Astrocyte (in vitro differentiated cells and primary cell): ENCODE measurements at regions not wholly inside any gene's neighbourhood (a gene's known extent, or its start where the extent isn't known, plus 50 kb on each side); places are given as distances from the start of the nearest gene placed in this dataset.

Experiments
- DNase-seq: peaks from one replicate; pipeline ENCODE4 v3.0.0-alpha.2; 2010; ENCODE audit warnings: low read depth
- FAIRE-seq: peaks from 2 replicates; lab custom pipeline; 2011; peaks lifted over from hg19 to GRCh38; lab: Jason Lieb, UNC
- H2AFZ ChIP-seq: 2 replicates; pipeline ENCODE4 v1.6.0; 2012; ENCODE audit warnings: low read depth, low read length, inconsistent platforms
- H3K27ac ChIP-seq: 2 replicates; pipeline ENCODE4 v1.5.1; 2011; ENCODE audit warnings: low read depth, low read length, inconsistent platforms
- H3K27me3 ChIP-seq: 2 replicates; pipeline ENCODE4 v1.6.0; 2011; ENCODE audit warnings: low read length, inconsistent platforms; ENCODE audit not compliant: insufficient read depth
- H3K36me3 ChIP-seq: 2 replicates; pipeline ENCODE4 v1.5.1; 2011; ENCODE audit warnings: low read length, inconsistent platforms; ENCODE audit not compliant: insufficient read depth
- H3K4me1 ChIP-seq: 2 replicates; pipeline ENCODE4 v1.5.1; 2011; ENCODE audit warnings: low read length, inconsistent platforms; ENCODE audit not compliant: insufficient read depth
- H3K4me2 ChIP-seq: 2 replicates; pipeline ENCODE4 v1.6.0; 2012; ENCODE audit warnings: low read length, inconsistent platforms
- H3K4me3 ChIP-seq: 2 replicates; pipeline ENCODE4 v1.5.1; 2011; ENCODE audit warnings: low read depth, mild to moderate bottlenecking, low read length, inconsistent platforms; ENCODE audit not compliant: insufficient read depth
- H3K79me2 ChIP-seq: 2 replicates; pipeline ENCODE4 v1.6.0; 2012; ENCODE audit warnings: mild to moderate bottlenecking, low read length, inconsistent platforms; ENCODE audit not compliant: insufficient read depth
- H3K9ac ChIP-seq: 2 replicates; pipeline ENCODE4 v1.6.0; 2012; ENCODE audit warnings: mild to moderate bottlenecking, low read length, inconsistent platforms
- H3K9me3 ChIP-seq: 2 replicates; pipeline ENCODE4 v1.5.1; 2012; ENCODE audit warnings: low read depth, mild to moderate bottlenecking, low read length, inconsistent platforms; ENCODE audit not compliant: insufficient read depth
- H4K20me1 ChIP-seq: 2 replicates; pipeline ENCODE4 v1.6.0; 2012; ENCODE audit warnings: low read length, inconsistent platforms; ENCODE audit not compliant: insufficient read depth
- H3K27ac Mint-ChIP-seq: one replicate; pipeline ENCODE4 v1.8.0; 2021; ENCODE audit warnings: mild to moderate bottlenecking, mixed read lengths; ENCODE audit not compliant: unreplicated experiment
- H3K27me3 Mint-ChIP-seq: one replicate; pipeline ENCODE4 v1.8.0; 2021; ENCODE audit warnings: low read depth, mixed read lengths; ENCODE audit not compliant: unreplicated experiment
- H3K36me3 Mint-ChIP-seq: one replicate; pipeline ENCODE4 v1.8.0; 2021; ENCODE audit warnings: low read depth, mixed read lengths; ENCODE audit not compliant: unreplicated experiment
- H3K4me1 Mint-ChIP-seq: one replicate; pipeline ENCODE4 v1.8.0; 2021; ENCODE audit warnings: low read depth, mixed read lengths; ENCODE audit not compliant: unreplicated experiment
- H3K4me3 Mint-ChIP-seq: one replicate; pipeline ENCODE4 v1.8.0; 2021; ENCODE audit warnings: mild to moderate bottlenecking, moderate library complexity, mixed read lengths; ENCODE audit not compliant: unreplicated experiment
- H3K9me3 Mint-ChIP-seq: one replicate; pipeline ENCODE4 v1.8.0; 2021; ENCODE audit warnings: mild to moderate bottlenecking, mixed read lengths; ENCODE audit not compliant: unreplicated experiment
- EZH2 ChIP-seq: IDR thresholded peaks from 2 replicates; pipeline ENCODE4 v1.6.1; 2012; ENCODE audit warnings: mild to moderate bottlenecking, low read length, inconsistent platforms; ENCODE audit not compliant: insufficient read depth
- TF ChIP-seq, protein P1 (sequence below): IDR thresholded peaks from 2 replicates; pipeline ENCODE4 v1.5.1; 2011; ENCODE audit warnings: low read depth, mild to moderate bottlenecking, inconsistent platforms, low read length, moderate library complexity; ENCODE audit not compliant: insufficient read depth

DNA sequence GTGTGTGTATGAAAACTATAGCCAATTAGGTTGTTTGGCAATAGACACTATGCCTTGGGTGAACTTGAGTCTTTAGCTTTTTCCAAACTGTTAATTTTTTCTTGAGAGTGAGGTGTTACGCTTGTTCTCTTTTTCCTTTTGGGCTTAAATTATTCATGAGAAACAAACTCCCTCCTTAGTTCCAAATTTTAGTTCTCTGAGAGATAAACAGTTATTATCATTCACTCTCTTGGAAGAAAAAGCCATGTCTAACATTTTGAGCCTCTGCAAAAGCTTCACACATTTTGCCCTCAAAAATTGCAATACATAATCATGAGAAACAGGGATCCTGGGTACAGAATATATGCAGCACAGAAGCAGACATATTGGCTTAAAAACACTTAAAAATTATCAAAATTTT lies 1353.9 kb upstream of the MAP3K7 start:
- Mint-ChIP-seq H3K27me3 (no peaks in the 10 kb centered on the region), H3K4me3 (no peak overlapping the region), H3K27ac (no peak overlapping the region), H3K36me3 (no peaks in the 10 kb centered on the region), H3K9me3 (peaks cover 2% of the 10 kb centered on the region), H3K4me1 (no peaks in the 10 kb centered on the region)
- Histone ChIP-seq H3K27ac (no peak overlapping the region), H3K79me2 (no peaks in the 10 kb centered on the region), H2AFZ (no peak overlapping the region), H3K36me3 (no peaks in the 10 kb centered on the region), H4K20me1 (no peaks in the 10 kb centered on the region), H3K27me3 (no peaks in the 10 kb centered on the region), H3K4me2 (no peak overlapping the region), H3K4me3 (no peak overlapping the region), H3K9ac (no peak overlapping the region), H3K4me1 (no peaks in the 10 kb centered on the region), H3K9me3 (no peaks in the 10 kb centered on the region)
- no peak for FAIRE-seq
- no peak for TF ChIP-seq EZH2
- TF ChIP-seq, protein P1, sequence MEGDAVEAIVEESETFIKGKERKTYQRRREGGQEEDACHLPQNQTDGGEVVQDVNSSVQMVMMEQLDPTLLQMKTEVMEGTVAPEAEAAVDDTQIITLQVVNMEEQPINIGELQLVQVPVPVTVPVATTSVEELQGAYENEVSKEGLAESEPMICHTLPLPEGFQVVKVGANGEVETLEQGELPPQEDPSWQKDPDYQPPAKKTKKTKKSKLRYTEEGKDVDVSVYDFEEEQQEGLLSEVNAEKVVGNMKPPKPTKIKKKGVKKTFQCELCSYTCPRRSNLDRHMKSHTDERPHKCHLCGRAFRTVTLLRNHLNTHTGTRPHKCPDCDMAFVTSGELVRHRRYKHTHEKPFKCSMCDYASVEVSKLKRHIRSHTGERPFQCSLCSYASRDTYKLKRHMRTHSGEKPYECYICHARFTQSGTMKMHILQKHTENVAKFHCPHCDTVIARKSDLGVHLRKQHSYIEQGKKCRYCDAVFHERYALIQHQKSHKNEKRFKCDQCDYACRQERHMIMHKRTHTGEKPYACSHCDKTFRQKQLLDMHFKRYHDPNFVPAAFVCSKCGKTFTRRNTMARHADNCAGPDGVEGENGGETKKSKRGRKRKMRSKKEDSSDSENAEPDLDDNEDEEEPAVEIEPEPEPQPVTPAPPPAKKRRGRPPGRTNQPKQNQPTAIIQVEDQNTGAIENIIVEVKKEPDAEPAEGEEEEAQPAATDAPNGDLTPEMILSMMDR = no peak
- no peak for DNase-seq

DNA sequence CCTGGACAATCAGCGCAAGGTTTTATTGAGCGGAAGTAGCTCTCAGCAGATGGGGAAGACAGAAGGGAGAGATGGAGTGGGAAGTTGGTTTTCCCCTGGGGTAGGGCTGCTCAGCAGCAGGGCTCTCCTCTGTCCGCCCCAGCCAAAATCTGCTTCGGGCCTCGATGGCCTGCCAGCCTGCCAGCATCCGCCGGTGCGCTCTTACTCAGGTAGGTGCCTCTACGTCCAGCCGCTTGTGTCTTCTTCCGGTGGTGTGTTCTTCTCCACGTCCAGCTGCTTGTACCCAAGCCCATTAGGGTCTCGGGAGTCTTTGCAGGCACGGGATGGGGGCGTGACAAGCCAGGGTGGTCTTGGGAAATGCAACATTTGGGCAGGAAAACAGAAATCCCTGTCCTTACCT lies 1340.0 kb upstream of the MAP3K7 start:
- no peaks in the 10 kb centered on the region for H4K20me1 ChIP-seq
- H3K9ac ChIP-seq = no peak overlapping the region
- no peak overlapping the region for H2AFZ ChIP-seq
- no peaks in the 10 kb centered on the region for H3K4me1 Mint-ChIP-seq
- H3K79me2 ChIP-seq = no peaks in the 10 kb centered on the region
- FAIRE-seq (no peak), DNase-seq (no peak)
- H3K36me3 Mint-ChIP-seq = no peaks in the 10 kb centered on the region
- TF ChIP-seq EZH2 = no peak
- TF ChIP-seq, protein P1 = no peak
- H3K27me3 Mint-ChIP-seq = no peaks in the 10 kb centered on the region
- no peak overlapping the region for H3K4me3 Mint-ChIP-seq
- no peak overlapping the region for H3K4me3 ChIP-seq
- H3K27ac Mint-ChIP-seq = no peak overlapping the region
- no peaks in the 10 kb centered on the region for H3K36me3 ChIP-seq
- H3K4me2 ChIP-seq = no peak overlapping the region
- H3K27ac ChIP-seq = no peak overlapping the region
- H3K9me3 Mint-ChIP-seq = peaks cover 6% of the 10 kb centered on the region
- H3K27me3 ChIP-seq = no peaks in the 10 kb centered on the region
- no peaks in the 10 kb centered on the region for H3K4me1 ChIP-seq
- H3K9me3 ChIP-seq = no peaks in the 10 kb centered on the region

DNA sequence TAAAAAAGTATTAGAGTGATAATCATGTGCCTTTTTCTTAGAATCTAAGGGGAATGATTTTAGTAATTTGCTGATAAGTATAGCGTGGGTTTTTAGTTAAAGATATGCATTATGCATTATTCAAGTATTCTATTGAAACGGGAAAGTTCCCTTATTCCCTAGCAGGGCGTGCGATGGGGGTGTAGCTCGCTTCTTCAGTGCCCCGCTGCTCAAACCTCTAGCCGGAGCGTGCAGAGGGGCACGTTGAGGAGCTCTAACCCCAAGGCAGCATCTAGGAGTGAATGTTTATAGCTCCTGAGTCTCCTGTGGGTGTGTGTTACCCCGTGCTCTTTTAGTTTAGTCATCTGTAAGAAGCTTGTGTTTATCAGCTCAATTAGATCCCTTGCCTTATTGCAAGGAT lies 1339.5 kb upstream of the MAP3K7 start:
- Histone ChIP-seq H3K36me3 (no peaks in the 10 kb centered on the region), H3K27ac (no peak overlapping the region), H3K79me2 (no peaks in the 10 kb centered on the region), H3K4me2 (no peak overlapping the region), H3K9me3 (no peaks in the 10 kb centered on the region), H3K4me1 (no peaks in the 10 kb centered on the region), H2AFZ (no peak overlapping the region), H3K4me3 (no peak overlapping the region), H3K27me3 (no peaks in the 10 kb centered on the region), H3K9ac (no peak overlapping the region), H4K20me1 (no peaks in the 10 kb centered on the region)
- Mint-ChIP-seq H3K4me3 (no peak overlapping the region), H3K9me3 (peaks cover 6% of the 10 kb centered on the region), H3K27ac (no peak overlapping the region), H3K4me1 (no peaks in the 10 kb centered on the region), H3K27me3 (no peaks in the 10 kb centered on the region), H3K36me3 (no peaks in the 10 kb centered on the region)
- FAIRE-seq (no peak), DNase-seq (no peak)
- no peak for TF ChIP-seq EZH2
- TF ChIP-seq, protein P1 = no peak
